ENCODE measurements at regions not wholly inside any gene's neighbourhood (a gene's known extent, or its start where the extent isn't known, plus 50 kb on each side); places are given as distances from the start of the nearest gene placed in this dataset.

GRCh38 chr11:112509300-112509699, 248.6 kb upstream of the PLET1 start:
- Histone ChIP-seq H3K4me3 (ENCODE audit: insufficient read depth, low read depth, low read length) (no peak overlapping the region), H3K14ac (replicated peaks; ENCODE audit: low read depth, low read length) (no peak overlapping the region), H3K36me3 (ENCODE audit: control insufficient read depth, insufficient read depth, low read length) (no peaks in the 10 kb centered on the region), H3K79me1 (ENCODE audit: low read depth in 1 of 2, low read length in 2 of 2) (no peaks in the 10 kb centered on the region), H3K23ac (ENCODE audit: low read depth, low read length) (no peak overlapping the region), H4K8ac (ENCODE audit: low read depth in 2 of 2, low read length in 2 of 2) (no peak overlapping the region), H3K9ac (ENCODE audit: low read depth, low read length) (no peak overlapping the region), H4K5ac (ENCODE audit: low read depth, low read length) (no peak overlapping the region), H3K27ac (ENCODE audit: insufficient read depth, low read length) (no peak overlapping the region), H3K4me2 (ENCODE audit: low read depth, low read length) (no peak overlapping the region), H4K20me1 (ENCODE audit: insufficient read depth, low read length) (no peaks in the 10 kb centered on the region), H3K27me3 (ENCODE audit: control insufficient read depth, insufficient read depth, low read length) (peaks cover 5% of the 10 kb centered on the region), H2BK120ac (ENCODE audit: low read depth, low read length) (no peak overlapping the region), H3K9me3 (ENCODE audit: control insufficient read depth, insufficient read depth, low read length) (no peaks in the 10 kb centered on the region), H3K56ac (ENCODE audit: extremely low read depth, insufficient read depth, low read length) (no peak overlapping the region), H2BK20ac (ENCODE audit: low read depth, low read length) (no peak overlapping the region), H2AFZ (replicated peaks; ENCODE audit: low read length, poor library complexity) (no peak overlapping the region), H3K4ac (ENCODE audit: low read depth, low read length) (no peak overlapping the region), H2BK15ac (ENCODE audit: low read depth, low read length) (no peak overlapping the region), H4K91ac (ENCODE audit: insufficient read depth, low read depth, low read length) (no peak overlapping the region), H3K9me1 (ENCODE audit: insufficient read depth, low read length) (no peaks in the 10 kb centered on the region), H2AK5ac (ENCODE audit: low read depth, low read length) (no peak overlapping the region), H3K4me1 (ENCODE audit: control insufficient read depth, insufficient read depth, low read length) (no peaks in the 10 kb centered on the region; the same call in 1 of the 2 replicates), H2AK9ac (replicated peaks; ENCODE audit: low read depth, low read length, poor library complexity) (no peak overlapping the region), H3K18ac (ENCODE audit: low read depth, low read length) (no peak overlapping the region), H2BK5ac (ENCODE audit: low read depth, low read length, poor library complexity, severe bottlenecking) (no peak overlapping the region)
- POLR2A ChIA-PET (ENCODE audit: unreplicated experiment): no interaction called here
- CTCF ChIA-PET: interaction anchor here (0.6 kb wide), 1 partner anchor 132 kb away, joined by 3 read pairs; no protein-coding TSS in a partner anchor
- TF ChIP-seq RAD21 (IDR thresholded peaks at IDR 0.05; ENCODE audit: low read length) (no peak), MAZ (IDR thresholded peaks at IDR 0.05; ENCODE audit: borderline replicate concordance, low read depth, low read length) (no peak), MXI1 (IDR thresholded peaks at IDR 0.05; ENCODE audit: borderline replicate concordance, low read depth, low read length) (no peak), FOS (IDR thresholded peaks at IDR 0.05; ENCODE audit: low read depth, low read length) (no peak), CEBPB (IDR thresholded peaks at IDR 0.05; ENCODE audit: low read depth, low read length) (no peak), BHLHE40 (IDR thresholded peaks at IDR 0.05; ENCODE audit: low read depth, low read length) (no peak), NFE2L2 (IDR thresholded peaks at IDR 0.05; ENCODE audit: low read depth, low read length) (no peak), RFX5 (IDR thresholded peaks at IDR 0.05; ENCODE audit: low read depth, low read length) (no peak), CHD1 (IDR thresholded peaks at IDR 0.05; ENCODE audit: low read depth, low read length) (no peak), MAFK (IDR thresholded peaks at IDR 0.05; ENCODE audit: low read depth, low read length) (no peak), SMC3 (IDR thresholded peaks at IDR 0.05; ENCODE audit: low read depth, low read length) (no peak), ELK1 (IDR thresholded peaks at IDR 0.05; ENCODE audit: borderline replicate concordance, low read depth, low read length) (no peak), CTCF (conservative IDR thresholded peaks at IDR 0.05; ENCODE audit: low read depth, low read length) (no peak), RCOR1 (IDR thresholded peaks at IDR 0.05; ENCODE audit: insufficient replicate concordance, low read length) (no peak), POLR2A (IDR thresholded peaks at IDR 0.05; ENCODE audit: low read depth, low read length) (no peak), USF2 (IDR thresholded peaks at IDR 0.05; ENCODE audit: low read depth, low read length) (no peak)
- intact Hi-C loops (cut with micrococcal nuclease): no loop called here
- BruUV-seq (replicated peaks): no TSS peak
- no CpG with 5 or more reads among the region's 2 CpGs for WGBS, 2 experiments (ENCODE audit: extremely low coverage in 2 of 2, insufficient read length in 1 of 2)
- DNase-seq (no peak), ATAC-seq (ENCODE audit: low read depth) (no peak)
- dilution Hi-C loops (cut with HindIII; ENCODE audit: low sequenced_read_pairs, unreplicated experiment): no loop called here
- in situ Hi-C loops (cut with MboI; ENCODE audit: low sequenced_read_pairs): no loop called here
